Activated CD4-positive, alpha-beta T cell treated with anti-CD3 and anti-CD28 coated beads for 36 hours (primary cell): ENCODE measurements at regions not wholly inside any gene's neighbourhood (a gene's known extent, or its start where the extent isn't known, plus 50 kb on each side); places are given as distances from the start of the nearest gene placed in this dataset.
A peak's percentile ranks its signal among the peaks of the same experiment; 100 is the strongest.

ENCODE experiments used
- ATAC-seq: fragments of 200-7000 bp; cut with Tn5 transposase; one replicate; pipeline ENCODE4 v1.10.0; 2021; ENCODE audit warnings: mild to moderate bottlenecking, moderate library complexity
- CTCF ChIA-PET: fragments of 350-600 bp; sonication (Branson Sonifier 250); formaldehyde crosslinking; loops from one replicate; lab custom pipeline; 2021; ENCODE audit warnings: antibody characterized with exemption; lab: Charles Lee
- POLR2A ChIA-PET: fragments of 350-600 bp; sonication (Branson Sonifier 250); formaldehyde crosslinking; loops from one replicate; lab custom pipeline; 2021; ENCODE audit warnings: antibody characterized with exemption, inconsistent platforms; lab: Charles Lee
- DNase-seq: peaks from one replicate; pipeline ENCODE4 v3.0.0-alpha.2; 2020
- H3K27ac Mint-ChIP-seq: one replicate; pipeline ENCODE4 v1.8.0; 2021; ENCODE audit warnings: mixed read lengths
- H3K27me3 Mint-ChIP-seq: one replicate; pipeline ENCODE4 v1.8.0; 2021; ENCODE audit warnings: mixed read lengths
- H3K36me3 Mint-ChIP-seq: one replicate; pipeline ENCODE4 v1.8.0; 2021; ENCODE audit warnings: low read depth, mixed read lengths
- H3K4me1 Mint-ChIP-seq: one replicate; pipeline ENCODE4 v1.8.0; 2021; ENCODE audit warnings: mixed read lengths
- H3K4me3 Mint-ChIP-seq: one replicate; pipeline ENCODE4 v1.8.0; 2021; ENCODE audit warnings: mild to moderate bottlenecking, moderate library complexity, mixed read lengths
- H3K9me3 Mint-ChIP-seq: one replicate; pipeline ENCODE4 v1.8.0; 2021; ENCODE audit warnings: low read depth, mixed read lengths
- intact Hi-C, 2 experiments: fragments of 100-400 bp; cut with DNase I in 1 of 2; cut with micrococcal nuclease in 1 of 2; formaldehyde crosslinking; loops; one replicate each; pipeline versions ENCODE4 v1.14.2 to v1.15.1; 2022 to 2024; cut with DNase I, micrococcal nuclease

DNA sequence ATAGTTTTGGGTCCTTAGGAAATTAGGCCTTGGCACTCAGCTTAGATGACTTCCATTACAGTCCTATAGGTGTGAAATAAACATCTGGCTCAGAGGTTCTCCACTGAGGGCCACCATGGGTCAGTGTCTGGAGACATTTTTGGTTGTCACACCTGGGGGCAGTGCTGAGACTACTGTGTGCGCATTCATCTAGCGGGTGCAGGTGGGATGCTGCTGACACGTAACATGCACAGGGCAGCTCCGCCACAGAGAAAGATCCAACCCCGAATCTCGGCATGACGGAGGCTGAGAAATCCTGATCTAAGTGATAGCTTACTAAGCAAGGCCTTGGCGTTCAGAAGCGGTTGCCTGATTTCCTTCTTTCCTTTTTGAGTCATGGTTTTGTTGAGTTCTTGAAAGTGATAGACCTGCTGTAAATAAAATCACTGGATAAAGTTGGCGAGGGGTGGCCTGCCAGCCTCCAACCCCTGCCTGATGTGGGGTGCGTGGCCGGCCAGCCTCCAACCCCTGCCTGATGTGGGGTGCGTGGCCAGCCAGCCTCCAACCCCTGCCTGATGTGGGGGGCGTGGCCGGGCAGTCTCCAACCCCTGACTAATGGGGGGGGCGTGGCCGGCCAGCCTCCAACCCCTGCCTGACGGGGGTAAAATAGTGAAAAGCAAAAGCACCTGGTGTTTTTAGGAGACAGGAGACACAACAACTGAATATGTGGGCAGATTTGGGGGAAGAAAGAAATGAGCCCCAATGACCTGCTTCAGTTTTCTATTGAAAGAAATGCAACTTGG lies 158.1 kb downstream of the CDH26 start:
- Mint-ChIP-seq H3K27me3 (peaks cover 2% of the 10 kb centered on the region), H3K9me3 (no peaks in the 10 kb centered on the region), H3K36me3 (no peaks in the 10 kb centered on the region), H3K4me3 (no peak overlapping the region), H3K27ac (no peak overlapping the region), H3K4me1 (peaks cover 5% of the 10 kb centered on the region)
- POLR2A ChIA-PET = no interaction called here
- peak; percentile 48 for DNase-seq
- intact Hi-C loops = no loop called here
- CTCF ChIA-PET = interaction anchor here (0.5 to 0.9 kb wide), 5 partner anchors 16 to 65 kb away, joined by 3 read pairs; no protein-coding TSS in a partner anchor
- ATAC-seq = peak; percentile 49

- Mint-ChIP-seq H3K27me3 (peaks cover 2% of the 10 kb centered on the region), H3K4me3 (no peak overlapping the region), H3K27ac (no peak overlapping the region), H3K36me3 (no peaks in the 10 kb centered on the region), H3K4me1 (peaks cover 5% of the 10 kb centered on the region), H3K9me3 (no peaks in the 10 kb centered on the region)
- DNase-seq (no peak), ATAC-seq (no peak)
- intact Hi-C loops = no loop called here
- ChIA-PET CTCF (interaction anchor here (0.7 to 0.9 kb wide), 3 partner anchors 24 to 62 kb away, joined by 3 read pairs; no protein-coding TSS in a partner anchor), POLR2A (no interaction called here)
These were observed 158.8 kb downstream of the CDH26 start for GRCh38 chr20:60117065-60117464.

- Mint-ChIP-seq H3K36me3 (no peaks in the 10 kb centered on the region), H3K4me3 (no peak overlapping the region), H3K4me1 (peaks cover 3% of the 10 kb centered on the region), H3K27me3 (peaks cover 2% of the 10 kb centered on the region), H3K9me3 (no peaks in the 10 kb centered on the region), H3K27ac (no peak overlapping the region)
- ChIA-PET CTCF (interaction anchor here (0.6 kb wide), 1 partner anchor 16 kb away, joined by 3 read pairs; no protein-coding TSS in a partner anchor), POLR2A (no interaction called here)
- intact Hi-C loops = no loop called here
- DNase-seq = no peak
- no peak for ATAC-seq
These were observed 163.7 kb downstream of the CDH26 start for GRCh38 chr20:60121903-60122302.

GRCh38 chr20:60122671-60123070 lies 164.4 kb downstream of the CDH26 start:
- DNase-seq = no peak
- no peak for ATAC-seq
- CTCF ChIA-PET = interaction anchor here (0.6 kb wide), 1 partner anchor 16 kb away, joined by 3 read pairs; no protein-coding TSS in a partner anchor
- Mint-ChIP-seq H3K9me3 (no peaks in the 10 kb centered on the region), H3K4me1 (no peaks in the 10 kb centered on the region), H3K36me3 (no peaks in the 10 kb centered on the region), H3K27ac (no peak overlapping the region), H3K27me3 (no peaks in the 10 kb centered on the region), H3K4me3 (no peak overlapping the region)
- intact Hi-C loops = no loop called here
- POLR2A ChIA-PET = no interaction called here

DNA sequence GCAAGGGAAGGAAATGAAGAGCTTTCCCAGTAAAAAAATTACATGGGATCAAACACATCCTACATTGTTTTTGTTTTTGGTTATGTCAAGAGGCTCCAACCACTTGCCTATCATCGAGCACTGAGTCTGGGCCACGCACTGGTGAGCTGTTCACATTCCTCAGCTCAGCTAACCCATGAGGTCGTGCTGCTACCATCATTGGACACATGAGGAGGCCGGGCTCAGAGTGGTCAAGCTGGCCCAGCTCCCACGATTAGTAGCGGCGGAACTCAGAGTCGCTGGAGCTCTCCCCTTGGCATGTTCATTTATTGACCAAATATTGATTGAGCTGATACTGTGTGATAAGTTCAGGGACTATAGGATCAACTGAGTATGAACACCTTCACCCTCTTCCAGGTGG lies 164.9 kb downstream of the CDH26 start:
- POLR2A ChIA-PET = no interaction called here
- CTCF ChIA-PET = no interaction called here
- Mint-ChIP-seq H3K4me3 (no peak overlapping the region), H3K9me3 (no peaks in the 10 kb centered on the region), H3K36me3 (no peaks in the 10 kb centered on the region), H3K27ac (no peak overlapping the region), H3K4me1 (no peaks in the 10 kb centered on the region), H3K27me3 (no peaks in the 10 kb centered on the region)
- no peak for ATAC-seq
- DNase-seq = no peak
- intact Hi-C loops = no loop called here

DNA sequence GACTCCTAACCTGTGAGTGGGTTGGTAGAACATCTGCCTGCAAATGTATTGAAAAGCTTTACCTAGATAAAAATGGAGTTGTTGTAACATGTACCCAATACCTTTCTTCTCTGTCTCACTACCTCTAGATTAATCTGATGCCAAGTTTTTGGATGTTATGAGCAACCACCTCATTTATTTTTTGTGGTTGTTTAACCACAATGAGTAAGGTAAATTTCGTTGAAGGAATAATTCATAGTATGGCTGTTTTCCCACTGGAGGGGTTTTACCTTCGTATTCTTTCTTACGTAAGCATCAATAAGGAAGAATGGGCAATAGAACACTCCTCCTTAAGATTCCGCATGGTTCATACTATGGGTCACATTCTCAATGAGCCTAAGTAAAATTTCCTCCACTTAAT lies 165.4 kb downstream of the CDH26 start:
- no peaks in the 10 kb centered on the region for H3K36me3 Mint-ChIP-seq
- DNase-seq (no peak), ATAC-seq (no peak)
- H3K4me1 Mint-ChIP-seq = no peaks in the 10 kb centered on the region
- peaks cover 2% of the 10 kb centered on the region for H3K27me3 Mint-ChIP-seq
- H3K4me3 Mint-ChIP-seq = no peak overlapping the region
- H3K9me3 Mint-ChIP-seq = no peaks in the 10 kb centered on the region
- intact Hi-C loops = no loop called here
- CTCF ChIA-PET = no interaction called here
- POLR2A ChIA-PET = no interaction called here
- no peak overlapping the region for H3K27ac Mint-ChIP-seq

GRCh38 chr20:60124776-60125381 lies 166.7 kb downstream of the CDH26 start:
- no peaks in the 10 kb centered on the region for H3K9me3 Mint-ChIP-seq
- no peak for ATAC-seq
- H3K27ac Mint-ChIP-seq = no peak overlapping the region
- POLR2A ChIA-PET = no interaction called here
- H3K36me3 Mint-ChIP-seq = no peaks in the 10 kb centered on the region
- no peaks in the 10 kb centered on the region for H3K4me1 Mint-ChIP-seq
- H3K27me3 Mint-ChIP-seq = peaks cover 2% of the 10 kb centered on the region
- no peak overlapping the region for H3K4me3 Mint-ChIP-seq
- intact Hi-C loops = no loop called here
- CTCF ChIA-PET = interaction anchor here (1.4 kb wide), 1 partner anchor 10 kb away, joined by 3 read pairs; no protein-coding TSS in a partner anchor
- no peak for DNase-seq

DNA sequence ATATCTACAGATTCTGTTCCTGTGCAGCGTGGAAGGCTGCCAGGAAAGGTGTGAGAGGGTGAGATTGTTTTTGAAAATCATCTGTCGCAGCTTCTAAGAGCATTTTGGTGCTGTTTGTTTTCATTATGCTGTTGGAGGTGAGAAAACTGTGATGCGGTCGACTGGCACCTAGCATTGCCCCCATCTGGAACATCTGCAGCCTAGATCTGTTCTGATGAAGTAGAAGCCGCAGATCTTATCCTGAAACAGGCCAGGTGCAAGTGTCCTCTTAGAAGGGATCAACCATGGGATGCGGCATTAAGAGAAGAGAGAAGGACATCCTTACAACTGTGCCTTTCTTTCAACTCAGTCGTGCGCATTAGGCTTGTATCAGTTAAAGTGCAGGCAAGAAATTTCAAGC lies 167.3 kb downstream of the CDH26 start:
- no peaks in the 10 kb centered on the region for H3K36me3 Mint-ChIP-seq
- H3K4me3 Mint-ChIP-seq = no peak overlapping the region
- CTCF ChIA-PET = interaction anchor here (1.4 kb wide), 1 partner anchor 10 kb away, joined by 3 read pairs; no protein-coding TSS in a partner anchor
- peaks cover 2% of the 10 kb centered on the region for H3K27me3 Mint-ChIP-seq
- POLR2A ChIA-PET = no interaction called here
- no peak overlapping the region for H3K27ac Mint-ChIP-seq
- ATAC-seq (no peak), DNase-seq (no peak)
- intact Hi-C loops = no loop called here
- H3K4me1 Mint-ChIP-seq = no peaks in the 10 kb centered on the region
- H3K9me3 Mint-ChIP-seq = no peaks in the 10 kb centered on the region

- Mint-ChIP-seq H3K4me1 (no peaks in the 10 kb centered on the region), H3K9me3 (no peaks in the 10 kb centered on the region), H3K27ac (no peak overlapping the region), H3K4me3 (no peak overlapping the region), H3K36me3 (no peaks in the 10 kb centered on the region), H3K27me3 (peaks cover 2% of the 10 kb centered on the region)
- CTCF ChIA-PET = interaction anchor here (0.7 kb wide), 1 partner anchor 71 kb away, joined by 3 read pairs; no protein-coding TSS in a partner anchor
- intact Hi-C loops = no loop called here
- no peak for DNase-seq
- ATAC-seq = no peak
- POLR2A ChIA-PET = no interaction called here
These were observed 168.8 kb downstream of the CDH26 start for GRCh38 chr20:60126975-60127374.

GRCh38 chr20:60131375-60131774 lies 173.2 kb downstream of the CDH26 start:
- no peak for DNase-seq
- no peaks in the 10 kb centered on the region for H3K9me3 Mint-ChIP-seq
- ATAC-seq = no peak
- CTCF ChIA-PET = no interaction called here
- no peak overlapping the region for H3K4me3 Mint-ChIP-seq
- H3K4me1 Mint-ChIP-seq = no peaks in the 10 kb centered on the region
- intact Hi-C loops = loop anchor here (10.0 kb wide), 2 partner anchors 77 to 993 kb away; no protein-coding TSS in a partner anchor
- no peak overlapping the region for H3K27ac Mint-ChIP-seq
- H3K27me3 Mint-ChIP-seq = peaks cover 2% of the 10 kb centered on the region
- H3K36me3 Mint-ChIP-seq = no peaks in the 10 kb centered on the region
- POLR2A ChIA-PET = no interaction called here

DNA sequence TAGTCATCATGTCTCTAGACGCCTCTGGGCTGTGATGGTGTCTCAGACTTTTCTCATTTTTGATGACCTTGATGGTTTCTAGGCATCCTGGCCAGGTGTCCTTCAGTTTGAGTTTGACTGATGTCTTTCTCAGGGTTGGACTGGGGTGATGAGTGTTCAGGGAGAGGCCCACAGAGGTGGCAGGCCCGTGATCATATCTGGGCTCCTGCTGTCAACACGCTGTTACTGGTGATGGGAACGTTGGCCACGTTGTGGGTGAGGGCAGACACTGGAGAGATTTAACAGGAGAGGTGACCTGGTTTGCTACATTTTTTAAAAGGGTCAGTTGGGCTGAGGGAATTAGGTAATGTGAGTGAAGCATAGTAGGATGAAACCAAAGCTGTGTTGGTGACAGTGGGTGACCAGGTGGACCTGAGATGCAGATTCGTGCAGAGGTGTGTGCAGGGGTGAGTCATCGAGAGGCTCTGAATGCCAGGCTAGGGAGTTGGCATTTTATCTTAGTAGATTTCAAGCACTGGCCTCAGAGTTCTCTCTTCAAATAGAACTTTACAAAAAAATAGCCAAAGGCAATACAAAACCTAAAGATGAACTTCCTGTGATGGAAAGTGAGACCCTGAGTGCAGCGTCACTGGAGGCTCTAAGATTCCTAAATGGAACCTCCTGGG lies 174.1 kb downstream of the CDH26 start:
- H3K9me3 Mint-ChIP-seq = no peaks in the 10 kb centered on the region
- ChIA-PET CTCF (no interaction called here), POLR2A (no interaction called here)
- H3K36me3 Mint-ChIP-seq = no peaks in the 10 kb centered on the region
- intact Hi-C loops = loop anchor here (10.0 kb wide), 2 partner anchors 77 to 993 kb away; no protein-coding TSS in a partner anchor
- H3K4me3 Mint-ChIP-seq = no peak overlapping the region
- ATAC-seq = no peak
- DNase-seq = no peak
- peaks cover 6% of the 10 kb centered on the region for H3K4me1 Mint-ChIP-seq
- H3K27me3 Mint-ChIP-seq = peaks cover 2% of the 10 kb centered on the region
- H3K27ac Mint-ChIP-seq = no peak overlapping the region
